ENCODE measurements at regions not wholly inside any gene's neighbourhood (a gene's known extent, or its start where the extent isn't known, plus 50 kb on each side); places are given as distances from the start of the nearest gene placed in this dataset.

GRCh38 chr2:187962538-187962937 lies 329.1 kb upstream of the GULP1 start:
- H3K4me1 Mint-ChIP-seq (ENCODE audit: unreplicated experiment), result peaks cover 6% of the 10 kb centered on the region
- no peaks in the 10 kb centered on the region for H3K27me3 Mint-ChIP-seq (ENCODE audit: unreplicated experiment)
- DNase-seq (ENCODE audit: extremely low spot score, unreplicated experiment), result no peak
- TF ChIP-seq CTCF (IDR thresholded peaks at IDR 0.05), result no peak
- H3K9me3 Mint-ChIP-seq (ENCODE audit: unreplicated experiment), result peaks cover 7% of the 10 kb centered on the region
- H3K4me3 Mint-ChIP-seq (ENCODE audit: unreplicated experiment), result no peak overlapping the region
- no peak overlapping the region for H3K27ac Mint-ChIP-seq (ENCODE audit: unreplicated experiment)
- no peaks in the 10 kb centered on the region for H3K36me3 Mint-ChIP-seq (ENCODE audit: unreplicated experiment)

- H3K4me3 Mint-ChIP-seq (ENCODE audit: unreplicated experiment), result no peak overlapping the region
- no peak for DNase-seq (ENCODE audit: extremely low spot score, unreplicated experiment)
- peaks cover 3% of the 10 kb centered on the region for H3K36me3 Mint-ChIP-seq (ENCODE audit: unreplicated experiment)
- TF ChIP-seq CTCF (IDR thresholded peaks at IDR 0.05), result no peak
- peaks cover under 1% of the 10 kb centered on the region for H3K4me1 Mint-ChIP-seq (ENCODE audit: unreplicated experiment)
- H3K9me3 Mint-ChIP-seq (ENCODE audit: unreplicated experiment), result peaks cover 8% of the 10 kb centered on the region
- no peak overlapping the region for H3K27ac Mint-ChIP-seq (ENCODE audit: unreplicated experiment)
- H3K27me3 Mint-ChIP-seq (ENCODE audit: unreplicated experiment), result no peaks in the 10 kb centered on the region
These were observed 326.9 kb upstream of the GULP1 start for GRCh38 chr2:187964746-187965145.

- H3K27me3 Mint-ChIP-seq (ENCODE audit: unreplicated experiment), result no peaks in the 10 kb centered on the region
- no peak for TF ChIP-seq CTCF (IDR thresholded peaks at IDR 0.05)
These were observed 324.8 kb upstream of the GULP1 start for GRCh38 chr2:187966924-187967323.

GRCh38 chr2:187971893-187972292 lies 319.8 kb upstream of the GULP1 start:
- Mint-ChIP-seq H3K4me1 (ENCODE audit: unreplicated experiment) (no peaks in the 10 kb centered on the region), H3K4me3 (ENCODE audit: unreplicated experiment) (no peak overlapping the region), H3K27ac (ENCODE audit: unreplicated experiment) (no peak overlapping the region), H3K9me3 (ENCODE audit: unreplicated experiment) (peaks cover 4% of the 10 kb centered on the region), H3K27me3 (ENCODE audit: unreplicated experiment) (no peaks in the 10 kb centered on the region), H3K36me3 (ENCODE audit: unreplicated experiment) (peaks cover 3% of the 10 kb centered on the region)
- no peak for TF ChIP-seq CTCF (IDR thresholded peaks at IDR 0.05)
- DNase-seq (ENCODE audit: extremely low spot score, unreplicated experiment), result no peak

More at GRCh38 chr2:187966924-187967323, 324.8 kb upstream of the GULP1 start:
- no peak overlapping the region for H3K27ac Mint-ChIP-seq (ENCODE audit: unreplicated experiment)
- no peak overlapping the region for H3K4me3 Mint-ChIP-seq (ENCODE audit: unreplicated experiment)
- H3K9me3 Mint-ChIP-seq (ENCODE audit: unreplicated experiment), result peaks cover 4% of the 10 kb centered on the region
- peaks cover 3% of the 10 kb centered on the region for H3K36me3 Mint-ChIP-seq (ENCODE audit: unreplicated experiment)
- DNase-seq (ENCODE audit: extremely low spot score, unreplicated experiment), result no peak
- no peaks in the 10 kb centered on the region for H3K4me1 Mint-ChIP-seq (ENCODE audit: unreplicated experiment)

- Mint-ChIP-seq H3K4me1 (ENCODE audit: unreplicated experiment) (no peaks in the 10 kb centered on the region), H3K4me3 (ENCODE audit: unreplicated experiment) (no peak overlapping the region), H3K36me3 (ENCODE audit: unreplicated experiment) (no peaks in the 10 kb centered on the region), H3K9me3 (ENCODE audit: unreplicated experiment) (no peaks in the 10 kb centered on the region), H3K27ac (ENCODE audit: unreplicated experiment) (no peak overlapping the region), H3K27me3 (ENCODE audit: unreplicated experiment) (no peaks in the 10 kb centered on the region)
- no peak for TF ChIP-seq CTCF (IDR thresholded peaks at IDR 0.05)
- no peak for DNase-seq (ENCODE audit: extremely low spot score, unreplicated experiment)
These were observed 315.3 kb upstream of the GULP1 start for GRCh38 chr2:187976259-187976985.
